ENCODE measurements at regions not wholly inside any gene's neighbourhood (a gene's known extent, or its start where the extent isn't known, plus 50 kb on each side); places are given as distances from the start of the nearest gene placed in this dataset.
A peak's percentile ranks its signal among the peaks of the same experiment; 100 is the strongest.

- CTCF ChIA-PET = no interaction called here
- Mint-ChIP-seq H3K4me1 (ENCODE audit: low read depth) (peaks cover 16% of the 10 kb centered on the region), H3K36me3 (ENCODE audit: low read depth) (peaks cover 2% of the 10 kb centered on the region), H3K9me3 (peaks cover 4% of the 10 kb centered on the region), H3K4me3 (no peak overlapping the region), H3K27ac (no peak overlapping the region), H3K27me3 (no peaks in the 10 kb centered on the region)
- intact Hi-C loops (cut with micrococcal nuclease) = no loop called here
- POLR2A ChIA-PET = interaction anchor here (1.1 kb wide), 1 partner anchor 95 kb away, joined by 3 read pairs; no protein-coding TSS in a partner anchor
- ATAC-seq (peak; percentile 76), DNase-seq (no peak)
- TF ChIP-seq CTCF (IDR thresholded peaks at IDR 0.05) = no peak
These were observed 96.6 kb upstream of the MAN1A1 start for GRCh38 chr6:119446115-119446554.

- ChIA-PET CTCF (no interaction called here), POLR2A (interaction anchor here (1.1 kb wide), 1 partner anchor 95 kb away, joined by 3 read pairs; no protein-coding TSS in a partner anchor)
- Mint-ChIP-seq H3K36me3 (ENCODE audit: low read depth) (peaks cover 2% of the 10 kb centered on the region), H3K4me3 (no peak overlapping the region), H3K9me3 (peaks cover 4% of the 10 kb centered on the region), H3K27me3 (no peaks in the 10 kb centered on the region), H3K4me1 (ENCODE audit: low read depth) (peaks cover 16% of the 10 kb centered on the region), H3K27ac (no peak overlapping the region)
- ATAC-seq (no peak), DNase-seq (no peak)
- TF ChIP-seq CTCF (IDR thresholded peaks at IDR 0.05) = no peak
- intact Hi-C loops (cut with micrococcal nuclease) = no loop called here
These were observed 96.1 kb upstream of the MAN1A1 start for GRCh38 chr6:119445666-119446065.

- H3K27ac Mint-ChIP-seq = no peak overlapping the region
- ChIA-PET CTCF (no interaction called here), POLR2A (interaction anchor here (1.1 kb wide), 1 partner anchor 94 kb away, joined by 3 read pairs; no protein-coding TSS in a partner anchor)
- H3K4me3 Mint-ChIP-seq = no peak overlapping the region
- TF ChIP-seq CTCF (IDR thresholded peaks at IDR 0.05) = no peak
- ATAC-seq = no peak
- H3K4me1 Mint-ChIP-seq (ENCODE audit: low read depth) = peaks cover 16% of the 10 kb centered on the region
- H3K9me3 Mint-ChIP-seq = peaks cover 4% of the 10 kb centered on the region
- DNase-seq = no peak
- intact Hi-C loops (cut with micrococcal nuclease) = no loop called here
- no peaks in the 10 kb centered on the region for H3K27me3 Mint-ChIP-seq
- H3K36me3 Mint-ChIP-seq (ENCODE audit: low read depth) = peaks cover 2% of the 10 kb centered on the region
These were observed 95.3 kb upstream of the MAN1A1 start for GRCh38 chr6:119444642-119445557.

GRCh38 chr6:119443993-119444641 lies 94.6 kb upstream of the MAN1A1 start:
- TF ChIP-seq CTCF (IDR thresholded peaks at IDR 0.05) = no peak
- no peak overlapping the region for H3K27ac Mint-ChIP-seq
- DNase-seq (no peak), ATAC-seq (no peak)
- intact Hi-C loops (cut with micrococcal nuclease) = no loop called here
- CTCF ChIA-PET = no interaction called here
- no peak overlapping the region for H3K4me3 Mint-ChIP-seq
- peaks cover 4% of the 10 kb centered on the region for H3K9me3 Mint-ChIP-seq
- H3K36me3 Mint-ChIP-seq (ENCODE audit: low read depth) = peaks cover 2% of the 10 kb centered on the region
- POLR2A ChIA-PET = no interaction called here
- H3K27me3 Mint-ChIP-seq = no peaks in the 10 kb centered on the region
- peaks cover 16% of the 10 kb centered on the region for H3K4me1 Mint-ChIP-seq (ENCODE audit: low read depth)

GRCh38 chr6:119442776-119443184 lies 93.2 kb upstream of the MAN1A1 start:
- DNase-seq (no peak), ATAC-seq (no peak)
- H3K9me3 Mint-ChIP-seq = peaks cover 4% of the 10 kb centered on the region
- ChIA-PET CTCF (no interaction called here), POLR2A (no interaction called here)
- no peak for TF ChIP-seq CTCF (IDR thresholded peaks at IDR 0.05)
- H3K36me3 Mint-ChIP-seq (ENCODE audit: low read depth) = peaks cover 2% of the 10 kb centered on the region
- no peaks in the 10 kb centered on the region for H3K27me3 Mint-ChIP-seq
- peaks cover 16% of the 10 kb centered on the region for H3K4me1 Mint-ChIP-seq (ENCODE audit: low read depth)
- no peak overlapping the region for H3K27ac Mint-ChIP-seq
- no peak overlapping the region for H3K4me3 Mint-ChIP-seq
- intact Hi-C loops (cut with micrococcal nuclease) = no loop called here

All from activated CD8-positive, alpha-beta T cell treated with anti-CD3 and anti-CD28 coated beads for 36 hours (primary cell).